ENCODE measurements at regions not wholly inside any gene's neighbourhood (a gene's known extent, or its start where the extent isn't known, plus 50 kb on each side); places are given as distances from the start of the nearest gene placed in this dataset.
"Not testable (repeated sequence)": the region's sequence is repeated elsewhere in the genome, so short reads cannot be mapped to it uniquely, and the experiment has no call there.

DNA sequence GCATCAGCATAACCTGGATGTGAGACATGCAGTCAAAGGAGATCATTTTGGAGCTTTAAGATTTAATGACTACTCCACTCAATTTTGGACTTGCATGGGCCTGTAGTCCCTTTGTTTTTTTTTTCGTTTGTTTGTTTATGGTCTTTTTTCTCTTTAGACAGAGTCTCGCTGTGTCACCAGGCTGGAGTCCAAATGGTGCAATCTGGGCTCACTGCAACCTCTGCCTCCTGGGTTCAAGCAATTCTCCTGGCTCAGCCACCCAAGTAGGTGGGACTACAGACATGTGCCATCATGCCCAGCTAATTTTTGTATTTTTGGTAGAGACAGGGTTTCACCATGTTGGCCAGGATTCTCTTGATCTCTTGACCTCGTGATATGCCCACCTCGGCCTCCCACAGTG is 673.8 kb downstream of the CDH9 start:
- DNase-seq = not testable (repeated sequence)

DNA sequence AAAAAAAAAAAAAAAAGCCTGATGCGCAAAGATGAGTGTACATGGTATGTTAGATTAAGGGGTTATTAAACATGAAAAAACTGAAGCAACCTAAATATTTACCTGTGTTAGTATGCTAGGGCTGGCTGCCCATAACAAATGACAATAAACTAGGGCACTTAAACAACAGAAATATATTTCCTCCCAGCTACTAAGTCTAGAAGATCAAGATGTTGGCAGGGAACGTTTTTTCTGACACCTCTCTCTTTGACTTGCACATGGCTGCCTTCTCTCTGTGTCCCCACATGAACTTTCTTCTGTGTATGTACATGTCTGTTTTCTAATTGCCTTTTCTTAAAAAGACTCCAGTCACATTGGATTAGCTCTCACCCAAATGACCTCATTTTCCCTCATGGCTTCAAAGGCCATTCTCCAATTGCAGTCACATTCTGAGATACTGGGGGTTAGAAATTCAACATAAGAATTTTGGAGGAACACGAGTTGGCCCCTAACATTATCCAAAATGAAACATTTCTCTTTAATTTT is 694.5 kb downstream of the CDH9 start:
- no peak for DNase-seq

DNA sequence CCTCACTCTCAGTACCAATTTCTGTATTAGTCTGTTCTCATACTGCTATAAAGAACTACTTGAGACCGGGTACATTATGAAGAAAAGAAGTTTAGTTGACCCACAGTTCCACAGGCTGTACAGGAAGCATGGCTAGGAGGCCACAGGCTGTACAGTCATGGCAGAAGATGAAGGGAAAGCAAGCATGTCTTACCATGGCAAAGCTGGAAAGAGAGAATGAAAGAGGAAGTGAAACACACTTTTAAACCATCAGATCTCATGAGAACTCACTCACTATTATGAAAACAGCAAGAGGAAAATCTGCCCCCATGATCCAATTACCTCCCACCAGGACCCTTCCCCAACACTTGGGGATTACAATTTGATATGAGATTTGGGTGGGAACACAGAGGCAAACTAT is 698.8 kb downstream of the CDH9 start:
- DNase-seq = no peak

DNA sequence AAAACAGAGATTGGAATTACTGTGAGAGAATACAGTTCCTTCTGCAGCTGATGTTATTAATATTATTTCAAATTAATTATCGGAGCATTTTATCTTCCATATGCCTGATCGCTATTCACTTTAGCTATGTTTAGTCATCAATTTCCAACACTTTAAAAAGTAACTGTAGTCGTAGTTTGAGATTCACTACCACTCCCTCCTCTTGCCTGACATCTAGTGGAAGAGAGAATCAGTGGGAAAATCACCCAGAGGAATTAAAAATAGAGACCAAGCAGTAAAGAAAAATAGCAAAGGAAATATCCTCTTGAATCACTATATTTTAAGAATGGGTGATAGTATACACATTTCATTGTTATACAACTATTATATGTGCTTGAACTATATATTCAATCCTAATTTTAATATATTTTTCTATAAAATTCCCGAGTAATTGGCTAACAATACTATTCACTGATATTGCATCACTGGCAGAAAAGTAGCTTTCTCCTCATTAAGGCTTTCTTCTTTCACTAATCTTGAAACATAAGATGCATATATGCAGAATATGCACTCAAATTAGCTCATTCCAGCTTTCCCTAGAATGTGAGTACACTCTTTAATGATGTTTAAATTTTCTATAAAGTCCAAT is 708.7 kb downstream of the CDH9 start:
- DNase-seq = no peak

DNA sequence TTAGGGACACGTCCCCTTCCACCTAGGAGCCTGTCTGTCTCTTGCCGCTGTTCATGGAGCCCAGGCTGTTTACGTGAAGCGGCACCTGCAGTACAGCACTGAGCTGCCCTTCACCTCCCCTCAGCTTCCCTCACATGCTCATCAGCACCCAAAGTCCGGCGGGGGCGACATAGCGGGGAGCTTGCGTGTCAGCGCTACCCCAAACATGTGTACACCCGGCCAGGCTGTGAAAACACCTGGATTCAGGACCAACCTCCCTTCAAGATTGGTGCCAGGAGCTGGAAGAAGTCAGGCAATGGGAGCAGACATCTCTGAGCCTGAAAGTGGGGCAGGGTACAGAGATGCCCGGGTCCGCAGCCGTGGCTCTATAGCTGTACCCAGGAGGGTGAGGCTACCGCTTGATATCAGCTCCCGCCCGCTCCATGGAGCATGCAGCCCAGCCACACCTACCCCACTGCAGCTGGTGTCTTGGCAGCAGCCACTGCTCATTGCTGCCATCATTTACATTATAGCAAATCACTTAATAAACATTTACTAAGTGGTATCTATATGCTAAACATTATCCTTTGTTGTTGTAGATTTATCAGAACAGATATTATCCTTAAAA is 712.1 kb downstream of the CDH9 start:
- DNase-seq = no peak

DNA sequence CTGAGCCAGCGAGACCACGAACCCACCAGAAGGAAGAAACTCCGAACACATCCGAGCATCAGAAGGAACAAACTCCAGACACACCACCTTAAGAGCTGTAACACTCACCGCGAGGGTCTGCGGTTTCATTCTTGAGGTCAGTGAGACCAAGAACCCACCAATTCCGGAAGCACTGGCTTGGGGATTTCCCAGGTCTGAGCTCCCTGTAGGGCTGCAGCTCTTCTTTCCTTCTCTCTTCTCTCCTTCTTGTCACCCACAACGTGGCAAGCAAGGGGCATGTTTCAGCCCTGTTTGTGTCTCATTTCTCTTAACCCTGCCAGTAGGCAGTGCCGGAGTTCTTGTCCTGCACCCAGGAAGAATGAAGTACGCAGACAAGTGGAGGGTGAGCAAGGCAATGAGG is 713.0 kb downstream of the CDH9 start:
- DNase-seq = not testable (repeated sequence)

DNA sequence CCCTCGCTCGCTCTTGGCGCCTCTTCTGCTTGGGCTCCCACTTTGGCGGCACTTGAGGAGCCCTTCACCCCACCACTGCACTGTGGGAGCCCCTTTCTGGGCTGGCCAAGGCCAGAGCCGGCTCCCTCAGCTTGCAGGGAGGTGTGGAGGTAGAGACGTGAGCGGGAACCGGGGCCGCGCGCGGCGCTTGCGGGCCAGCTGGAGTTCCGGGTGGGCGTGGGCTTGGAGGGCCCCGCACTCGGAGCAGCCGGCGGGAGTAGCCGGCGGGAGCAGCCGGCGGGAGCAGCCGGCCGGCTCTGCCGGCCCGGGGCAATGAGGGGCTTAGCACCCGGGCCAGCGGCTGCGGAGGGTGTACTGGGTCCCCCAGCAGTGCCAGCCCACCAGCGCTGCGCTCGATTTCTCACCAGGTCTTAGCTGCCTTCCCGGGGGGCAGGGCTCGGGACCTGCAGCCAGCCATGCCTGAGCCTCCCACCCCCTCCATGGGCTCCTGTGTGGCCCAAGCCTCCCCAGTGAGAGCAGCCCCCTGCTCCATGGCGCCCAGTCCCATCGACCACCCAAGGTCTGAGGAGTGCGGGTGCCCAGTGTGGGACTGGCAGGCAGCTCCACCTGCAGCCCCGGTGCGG is 714.0 kb downstream of the CDH9 start:
- not testable (repeated sequence) for DNase-seq

DNA sequence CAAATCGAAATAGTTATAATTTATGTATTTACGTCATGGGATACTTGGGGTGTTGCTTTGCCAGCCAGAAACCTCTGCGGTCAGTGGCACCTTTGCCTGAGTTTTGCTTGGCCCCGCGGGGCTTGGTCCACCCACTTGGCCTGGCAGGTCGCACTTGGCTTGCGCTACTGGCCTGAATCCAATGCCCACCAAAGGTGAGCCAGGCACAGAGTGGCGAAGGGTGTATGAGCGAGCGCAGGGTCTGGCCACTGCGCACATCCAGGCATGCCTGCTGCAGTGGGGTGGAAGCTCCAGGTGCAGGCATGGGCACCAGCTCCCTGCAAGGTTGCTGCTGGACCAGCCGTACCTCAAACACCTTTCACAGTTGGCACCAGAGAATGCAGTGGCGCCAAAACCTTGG is 714.6 kb downstream of the CDH9 start:
- DNase-seq = no peak

DNA sequence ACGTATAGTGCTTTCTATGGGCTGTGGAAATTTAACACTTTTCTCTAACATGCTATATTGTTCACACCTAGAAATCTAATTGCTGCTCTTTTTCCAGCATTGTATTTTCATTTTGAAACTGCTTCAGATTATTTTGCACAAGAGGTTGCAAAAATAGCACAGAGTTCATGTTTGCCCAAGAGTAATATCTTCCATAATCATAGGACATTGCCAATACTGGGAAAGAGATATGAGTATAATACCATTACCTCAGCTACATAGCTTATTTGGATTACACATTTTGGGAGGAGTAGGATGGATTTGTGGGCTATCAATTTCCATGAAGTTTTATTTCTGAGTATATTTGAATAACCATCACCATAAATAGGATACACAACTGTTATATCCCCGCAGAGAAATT is 717.1 kb downstream of the CDH9 start:
- no peak for DNase-seq

DNA sequence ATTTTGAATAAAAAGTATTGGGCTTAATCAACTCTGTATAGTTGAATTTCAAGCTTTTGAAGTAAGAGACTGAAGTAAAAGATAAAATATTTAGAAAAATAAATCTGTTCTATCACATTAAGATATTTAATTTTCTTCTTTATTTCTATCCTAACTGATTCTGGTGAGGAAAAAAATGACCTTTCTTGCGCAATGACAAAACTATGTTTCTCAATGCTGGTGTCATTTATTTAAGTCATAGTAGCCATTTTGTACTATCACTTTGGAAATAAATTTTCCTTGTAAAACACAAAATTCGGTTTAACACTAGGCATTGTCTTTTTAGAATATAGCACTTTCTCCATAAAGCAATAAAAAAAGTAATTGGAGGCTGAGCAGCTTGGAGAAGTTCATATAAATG is 728.0 kb downstream of the CDH9 start:
- DNase-seq = no peak

DNA sequence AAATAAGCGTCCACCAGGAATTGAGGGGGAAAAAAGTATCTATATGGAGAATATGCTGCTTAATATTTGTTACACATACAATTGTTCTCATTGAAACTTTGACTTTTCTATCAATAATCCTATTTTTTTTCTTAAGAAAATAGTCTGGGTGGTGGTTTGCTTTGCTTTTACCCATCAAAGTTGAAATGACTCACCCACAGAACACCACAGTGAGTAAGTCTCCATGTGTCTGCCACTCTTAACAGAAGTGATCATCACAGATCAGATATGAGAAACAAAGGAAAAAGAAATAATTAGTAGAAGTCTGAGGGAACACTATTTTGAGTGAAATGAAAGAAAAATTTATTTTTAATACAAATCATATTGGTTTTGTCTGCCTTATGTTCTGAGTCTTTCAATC is 742.8 kb downstream of the CDH9 start:
- no peak for DNase-seq

DNA sequence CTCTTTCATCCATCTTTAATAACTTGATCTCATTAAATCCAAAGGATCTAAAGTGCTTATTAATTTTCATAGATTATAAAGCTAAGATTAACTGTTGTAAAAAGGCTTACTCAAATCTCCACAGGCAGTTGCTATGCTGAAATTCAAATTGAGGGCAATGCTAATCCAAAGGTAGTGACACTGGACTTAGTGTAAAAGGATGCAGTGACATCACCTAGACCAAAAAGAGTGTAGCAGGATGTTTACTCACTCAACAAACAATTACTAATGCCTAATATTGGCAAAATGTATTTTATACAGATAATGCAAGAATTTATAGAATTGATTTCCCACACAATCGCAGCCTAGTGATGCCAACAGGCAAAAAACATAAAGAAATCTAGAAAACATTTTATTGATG is 756.2 kb downstream of the CDH9 start:
- no peak for DNase-seq

DNA sequence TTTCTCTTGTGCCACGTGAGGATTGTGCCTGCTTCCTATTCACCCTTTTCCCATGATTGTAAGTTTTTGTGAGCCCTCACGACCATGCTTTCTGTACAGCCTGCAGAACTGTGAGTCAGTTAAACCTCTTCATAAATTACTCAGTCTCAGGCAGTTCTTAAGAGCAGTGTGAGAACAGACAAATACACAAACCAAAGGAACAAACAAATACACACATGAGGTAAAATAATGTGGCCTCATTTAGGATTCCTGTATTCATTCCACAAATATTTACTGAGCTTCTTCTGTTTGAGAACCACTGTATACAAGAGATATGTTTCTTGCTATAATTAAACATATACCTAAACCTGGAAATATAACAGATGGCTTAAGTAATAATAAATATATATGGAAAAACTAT is 760.3 kb downstream of the CDH9 start:
- DNase-seq = no peak

DNA sequence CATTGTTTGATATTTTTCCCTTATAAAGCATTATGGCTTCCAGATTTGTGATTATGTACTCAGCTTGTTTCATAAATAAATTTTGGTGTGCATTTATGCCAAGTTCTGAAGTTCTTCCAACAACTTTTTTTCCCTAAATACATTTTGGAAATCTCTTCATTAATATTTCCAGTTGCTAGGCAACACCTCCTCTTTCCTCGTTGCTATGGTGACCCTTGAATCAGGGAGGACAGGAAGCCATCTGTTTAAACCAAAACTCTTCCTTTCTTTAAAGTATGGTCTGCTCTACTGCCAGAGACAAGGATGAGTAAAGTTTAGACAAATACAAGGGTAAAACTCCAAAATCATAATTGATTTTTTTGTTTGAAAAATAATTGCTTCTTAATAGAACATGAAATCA is 779.3 kb downstream of the CDH9 start:
- DNase-seq = no peak

DNA sequence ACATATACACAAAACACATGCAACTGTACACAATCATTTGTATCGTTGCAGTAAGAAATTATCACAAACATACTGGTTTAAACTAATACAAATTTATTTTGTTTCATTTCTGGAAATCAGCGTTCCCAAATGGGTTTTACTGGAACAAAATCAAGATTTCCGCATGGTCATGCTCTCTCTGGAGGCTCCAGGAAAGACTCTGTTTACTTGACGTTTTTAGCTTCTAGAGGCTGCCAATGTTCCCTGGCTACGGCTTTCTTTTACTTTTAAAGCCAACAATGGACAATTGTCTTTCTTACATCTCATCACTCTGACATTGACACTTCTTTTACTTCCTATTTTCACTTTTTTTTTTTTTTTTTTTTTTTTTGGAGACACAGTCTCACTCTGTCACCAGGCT is 793.1 kb downstream of the CDH9 start:
- no peak for DNase-seq

DNA sequence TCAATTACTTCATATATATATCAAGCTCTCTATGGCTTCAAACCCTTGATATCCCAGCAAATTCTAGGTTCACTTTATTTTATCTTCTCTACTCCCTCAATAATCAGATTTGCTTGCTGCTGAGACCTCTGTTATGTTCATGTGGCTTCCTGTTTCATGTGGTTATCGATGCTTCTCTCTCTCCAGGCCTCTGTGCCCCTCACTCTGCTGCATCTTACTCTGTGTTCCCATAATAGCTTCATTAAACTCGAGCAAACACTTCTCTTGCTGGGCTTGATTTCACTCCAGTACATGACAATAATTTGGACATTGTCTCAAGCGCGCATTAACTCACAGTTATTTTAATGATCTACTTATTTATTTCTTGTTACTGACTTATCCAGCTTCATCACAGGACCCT is 798.8 kb downstream of the CDH9 start:
- DNase-seq = no peak

DNA sequence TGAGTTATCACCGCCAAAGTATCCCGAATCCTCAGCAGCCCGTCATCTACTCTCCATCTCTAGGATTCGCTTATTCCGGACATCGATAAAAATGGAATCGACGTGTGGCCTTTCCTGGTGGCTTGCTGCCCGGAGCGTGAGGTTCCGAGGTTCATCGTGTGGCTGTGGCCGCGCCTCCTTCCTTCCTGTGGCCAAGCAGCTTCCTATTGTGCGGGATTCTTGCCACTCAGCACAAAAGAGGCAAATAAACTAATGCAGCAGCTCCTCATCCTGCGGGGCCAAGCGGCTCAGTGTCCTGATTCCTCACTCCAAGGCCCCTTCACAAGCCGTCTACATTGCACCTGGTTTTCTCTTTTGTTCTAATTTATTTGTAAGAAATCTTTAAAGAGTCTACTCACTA is 800.9 kb downstream of the CDH9 start:
- DNase-seq = no peak

DNA sequence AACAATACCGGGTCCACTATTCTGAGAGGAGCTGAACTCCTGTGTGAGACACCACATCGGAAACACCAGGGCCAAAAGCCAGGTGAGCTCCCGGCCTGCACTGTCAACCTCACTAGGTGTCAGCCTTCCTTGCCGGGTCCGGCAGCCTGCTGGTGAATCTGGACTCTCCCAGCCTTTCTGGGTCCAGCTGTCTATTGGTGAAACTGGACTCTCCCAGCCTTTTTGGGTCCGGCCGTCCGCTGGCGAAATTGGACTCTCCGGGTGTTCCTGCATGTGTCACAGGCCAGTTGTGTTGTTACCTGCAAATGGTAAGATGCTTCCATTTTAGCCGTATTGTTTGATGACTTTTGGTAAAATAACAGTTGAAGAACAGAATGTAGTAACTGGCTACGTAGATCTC is 801.5 kb downstream of the CDH9 start:
- no peak for DNase-seq

DNA sequence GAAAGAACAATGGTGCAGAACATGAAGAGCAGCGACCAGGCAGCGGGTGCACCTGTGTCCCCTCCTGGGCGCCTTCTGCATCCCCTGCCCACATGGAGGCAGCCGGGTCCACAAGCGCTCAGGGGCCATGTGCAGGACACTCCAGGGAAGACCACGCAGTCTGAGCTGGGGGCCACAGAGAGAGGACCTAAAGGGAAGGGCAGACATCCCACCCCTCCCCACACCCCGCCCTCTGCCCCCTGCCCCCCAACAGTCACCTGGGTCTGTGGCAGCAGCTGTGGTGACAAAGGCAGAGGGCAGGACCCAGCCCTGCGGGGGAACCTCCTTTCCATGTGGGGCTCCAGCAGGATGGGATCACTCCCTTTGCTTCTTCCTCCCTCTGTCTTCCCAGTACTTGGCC is 805.7 kb downstream of the CDH9 start:
- DNase-seq = no peak

DNA sequence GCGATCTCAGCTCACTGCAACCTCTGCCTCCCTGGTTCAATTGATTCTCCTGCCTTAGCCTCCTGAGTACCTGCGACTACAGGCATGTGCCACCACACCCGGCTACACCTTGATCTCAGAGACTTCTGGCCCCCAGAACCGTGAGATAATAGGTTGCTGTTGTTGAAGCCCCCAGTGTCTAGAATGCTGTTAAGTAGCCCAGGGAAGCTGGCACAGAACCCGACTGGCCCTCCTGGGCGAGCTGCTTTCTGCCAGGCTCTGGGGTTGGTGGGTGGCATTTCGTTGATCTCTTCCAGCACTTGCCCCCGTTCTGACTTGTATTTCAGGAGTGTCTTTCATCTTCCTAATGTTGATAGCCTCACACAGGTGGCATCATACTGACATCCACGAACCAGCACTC is 807.1 kb downstream of the CDH9 start:
- DNase-seq = no peak

DNA sequence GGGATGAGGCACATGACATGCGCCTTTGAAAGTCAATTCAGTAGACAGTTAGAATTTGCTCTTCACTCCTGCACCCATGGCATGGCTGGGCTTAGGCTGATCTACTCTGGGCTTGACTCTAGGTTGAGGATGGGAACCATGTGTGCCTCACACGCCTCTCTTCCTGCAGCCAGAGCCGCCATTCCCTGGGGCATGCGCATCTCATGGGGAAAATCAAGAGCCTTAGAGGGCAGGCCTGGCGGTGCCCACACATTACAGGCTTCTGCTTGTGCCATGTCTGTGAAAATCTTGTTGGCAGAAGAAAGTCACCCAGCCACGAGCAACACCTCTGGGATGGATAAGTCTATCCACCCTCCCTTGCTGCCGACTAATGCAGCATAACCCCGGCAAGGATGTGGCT is 808.5 kb downstream of the CDH9 start:
- no peak for DNase-seq

DNA sequence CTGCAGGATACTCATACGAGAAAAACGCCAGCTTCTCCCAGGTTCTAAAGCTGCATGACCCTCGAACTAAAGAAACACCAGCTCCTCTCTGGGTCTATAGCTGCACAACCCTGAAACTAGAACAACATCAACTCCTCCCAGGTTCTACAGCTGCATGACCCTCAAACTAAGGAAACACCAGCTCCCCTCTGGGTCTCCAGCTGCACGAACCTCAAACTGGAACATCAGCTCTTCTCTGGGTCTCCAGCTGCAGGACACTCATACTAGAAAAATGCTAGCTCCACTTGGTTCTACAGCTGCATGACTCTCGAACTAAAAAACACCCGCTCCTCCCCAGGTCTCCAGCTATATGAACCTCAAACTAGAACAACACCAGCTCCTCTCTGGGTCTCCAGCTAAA is 811.1 kb downstream of the CDH9 start:
- DNase-seq = no peak

DNA sequence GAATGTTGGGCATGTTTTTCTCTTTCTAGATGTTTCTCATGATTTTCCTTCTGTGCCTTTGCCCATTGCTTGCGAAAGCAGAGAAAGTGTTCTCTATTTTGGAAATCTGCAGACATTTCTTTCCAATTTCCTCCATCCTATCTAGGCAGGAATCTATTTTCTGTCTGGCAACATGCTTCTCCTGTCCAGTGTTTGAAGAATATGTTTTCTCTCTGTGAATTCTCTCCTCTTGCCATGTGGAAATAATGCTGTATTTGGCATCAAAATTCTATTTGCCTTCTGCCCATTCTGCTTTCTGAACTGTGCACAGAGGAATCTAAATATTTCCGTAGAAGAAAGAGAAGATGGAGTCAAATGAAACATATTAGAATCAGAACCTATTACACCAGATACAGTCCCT is 833.3 kb downstream of the CDH9 start:
- no peak for DNase-seq

DNA sequence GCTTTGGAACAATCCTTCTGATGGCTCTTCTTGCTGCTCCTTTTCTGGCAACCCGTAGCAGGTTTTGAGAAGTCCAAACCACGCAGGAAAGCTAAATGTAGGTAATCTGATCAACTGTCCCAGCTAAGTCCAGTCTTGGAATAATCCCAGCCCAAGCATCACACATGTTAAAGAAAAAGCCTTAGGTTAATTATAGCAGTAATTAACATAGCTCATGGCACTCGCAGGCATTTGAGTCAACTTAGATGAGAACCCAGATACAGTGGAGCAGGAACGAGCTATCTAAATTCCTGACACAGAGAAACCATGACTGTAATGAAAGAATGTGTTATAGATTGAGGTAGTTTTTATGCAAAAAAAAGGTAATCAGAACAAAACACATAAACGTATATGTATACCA is 844.8 kb downstream of the CDH9 start:
- DNase-seq = no peak

DNA sequence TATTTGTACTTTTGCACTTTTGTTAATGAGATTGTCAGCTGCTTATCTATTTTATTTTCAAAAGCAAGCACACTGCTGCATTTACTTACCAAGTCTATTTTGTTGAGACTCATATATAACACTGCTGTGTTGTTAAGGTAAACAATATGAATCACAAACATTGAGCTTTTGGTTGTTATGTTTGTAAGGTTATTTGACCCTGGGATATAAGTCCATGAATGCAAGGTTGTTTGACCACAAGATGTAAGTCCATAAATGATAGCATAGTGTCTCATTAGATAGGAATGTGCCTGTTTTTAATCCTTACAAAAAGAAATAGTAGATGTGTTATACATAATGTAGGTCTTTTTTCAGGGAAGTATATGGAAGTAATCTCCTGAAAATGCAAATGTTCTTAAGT is 845.9 kb downstream of the CDH9 start:
- no peak for DNase-seq

All from NCI-H187 treated with DMSO at 0.1 percent for 48 hours (cell line).